NB4 (cell line): ENCODE measurements at regions not wholly inside any gene's neighbourhood (a gene's known extent, or its start where the extent isn't known, plus 50 kb on each side); places are given as distances from the start of the nearest gene placed in this dataset.

Experiments used
- POLR2A ChIP-seq: IDR thresholded peaks from 2 replicates; pipeline ENCODE4 v1.6.1; 2011; ENCODE audit warnings: mild to moderate bottlenecking; ENCODE audit not compliant: insufficient read length; ENCODE audit errors: extremely low read depth
- TF ChIP-seq, protein P1 (sequence below): IDR thresholded peaks from one replicate; pipeline ENCODE4 v1.5.1; 2012; ENCODE audit warnings: low read depth, low read length

DNA sequence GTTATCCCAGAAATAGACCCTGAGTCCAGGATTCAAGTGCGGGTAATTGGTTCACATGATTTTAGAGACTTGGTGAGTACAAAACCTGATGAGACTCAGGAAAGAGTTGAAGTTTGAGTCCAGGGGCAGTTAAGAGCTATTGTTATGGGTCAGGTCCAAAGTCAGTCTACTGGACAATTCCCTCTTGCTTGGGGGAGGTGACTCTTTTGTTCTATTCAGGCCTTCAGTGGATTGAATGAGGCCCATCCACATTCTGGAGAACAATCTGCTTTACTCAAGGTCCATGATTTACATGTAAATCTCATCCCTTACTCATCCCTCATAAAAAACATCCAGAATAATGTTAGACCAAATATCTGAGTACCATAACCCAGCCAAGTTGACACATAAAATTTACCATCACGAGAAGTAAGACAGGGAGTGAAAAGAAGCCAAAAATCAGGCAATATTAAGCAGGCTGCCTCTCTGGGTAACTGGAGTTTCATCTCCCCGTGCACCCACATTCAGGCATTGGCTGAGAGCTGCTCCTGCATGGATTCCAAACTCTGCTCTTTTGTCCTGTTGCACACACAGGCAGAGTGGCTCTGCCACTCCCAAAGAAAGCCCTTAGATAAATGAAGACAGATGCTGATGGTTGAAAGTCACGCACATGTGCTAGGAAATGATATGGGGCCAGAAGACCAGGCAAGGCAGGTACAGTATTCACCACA, 156.0 kb upstream of the SALL1 start:
- TF ChIP-seq, protein P1, sequence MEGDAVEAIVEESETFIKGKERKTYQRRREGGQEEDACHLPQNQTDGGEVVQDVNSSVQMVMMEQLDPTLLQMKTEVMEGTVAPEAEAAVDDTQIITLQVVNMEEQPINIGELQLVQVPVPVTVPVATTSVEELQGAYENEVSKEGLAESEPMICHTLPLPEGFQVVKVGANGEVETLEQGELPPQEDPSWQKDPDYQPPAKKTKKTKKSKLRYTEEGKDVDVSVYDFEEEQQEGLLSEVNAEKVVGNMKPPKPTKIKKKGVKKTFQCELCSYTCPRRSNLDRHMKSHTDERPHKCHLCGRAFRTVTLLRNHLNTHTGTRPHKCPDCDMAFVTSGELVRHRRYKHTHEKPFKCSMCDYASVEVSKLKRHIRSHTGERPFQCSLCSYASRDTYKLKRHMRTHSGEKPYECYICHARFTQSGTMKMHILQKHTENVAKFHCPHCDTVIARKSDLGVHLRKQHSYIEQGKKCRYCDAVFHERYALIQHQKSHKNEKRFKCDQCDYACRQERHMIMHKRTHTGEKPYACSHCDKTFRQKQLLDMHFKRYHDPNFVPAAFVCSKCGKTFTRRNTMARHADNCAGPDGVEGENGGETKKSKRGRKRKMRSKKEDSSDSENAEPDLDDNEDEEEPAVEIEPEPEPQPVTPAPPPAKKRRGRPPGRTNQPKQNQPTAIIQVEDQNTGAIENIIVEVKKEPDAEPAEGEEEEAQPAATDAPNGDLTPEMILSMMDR: no peak
- TF ChIP-seq POLR2A: no peak
